ENCODE measurements at regions not wholly inside any gene's neighbourhood (a gene's known extent, or its start where the extent isn't known, plus 50 kb on each side); places are given as distances from the start of the nearest gene placed in this dataset.
A peak's percentile ranks its signal among the peaks of the same experiment; 100 is the strongest.

DNA sequence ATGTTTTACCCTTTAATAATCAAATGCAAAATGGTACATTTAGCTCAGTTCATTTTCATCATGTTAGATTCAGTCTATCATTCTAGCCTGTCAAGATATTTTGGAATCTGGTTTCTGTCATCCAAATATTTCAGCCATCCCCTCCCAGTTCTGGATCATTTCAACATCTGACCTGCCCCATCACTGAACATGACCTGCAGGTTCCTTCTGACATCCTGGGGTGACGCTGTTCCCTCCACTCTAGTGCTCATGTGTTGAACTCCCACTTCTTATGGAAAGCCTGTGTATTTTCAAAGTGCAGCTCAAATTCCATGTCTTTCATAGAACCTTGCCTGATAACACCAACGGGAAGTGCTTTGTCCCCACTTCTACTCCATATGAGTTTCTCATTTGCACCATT lies 320.0 kb upstream of the TNP1 start:
- H3K36me3 ChIP-seq (ENCODE audit: control insufficient read depth, insufficient read depth, low read length), result no peaks in the 10 kb centered on the region
- TF ChIP-seq, protein P1, sequence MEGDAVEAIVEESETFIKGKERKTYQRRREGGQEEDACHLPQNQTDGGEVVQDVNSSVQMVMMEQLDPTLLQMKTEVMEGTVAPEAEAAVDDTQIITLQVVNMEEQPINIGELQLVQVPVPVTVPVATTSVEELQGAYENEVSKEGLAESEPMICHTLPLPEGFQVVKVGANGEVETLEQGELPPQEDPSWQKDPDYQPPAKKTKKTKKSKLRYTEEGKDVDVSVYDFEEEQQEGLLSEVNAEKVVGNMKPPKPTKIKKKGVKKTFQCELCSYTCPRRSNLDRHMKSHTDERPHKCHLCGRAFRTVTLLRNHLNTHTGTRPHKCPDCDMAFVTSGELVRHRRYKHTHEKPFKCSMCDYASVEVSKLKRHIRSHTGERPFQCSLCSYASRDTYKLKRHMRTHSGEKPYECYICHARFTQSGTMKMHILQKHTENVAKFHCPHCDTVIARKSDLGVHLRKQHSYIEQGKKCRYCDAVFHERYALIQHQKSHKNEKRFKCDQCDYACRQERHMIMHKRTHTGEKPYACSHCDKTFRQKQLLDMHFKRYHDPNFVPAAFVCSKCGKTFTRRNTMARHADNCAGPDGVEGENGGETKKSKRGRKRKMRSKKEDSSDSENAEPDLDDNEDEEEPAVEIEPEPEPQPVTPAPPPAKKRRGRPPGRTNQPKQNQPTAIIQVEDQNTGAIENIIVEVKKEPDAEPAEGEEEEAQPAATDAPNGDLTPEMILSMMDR (IDR thresholded peaks at IDR 0.05; ENCODE audit: insufficient read depth, low read length, severe bottlenecking), result no peak
- no peak overlapping the region for H3K4me3 ChIP-seq (ENCODE audit: low read depth, low read length)
- DNase-seq (ENCODE audit: low read depth) (no peak), FAIRE-seq (no peak)
- H3K27me3 ChIP-seq (ENCODE audit: control insufficient read depth, insufficient read depth, low read length), result no peaks in the 10 kb centered on the region

DNA sequence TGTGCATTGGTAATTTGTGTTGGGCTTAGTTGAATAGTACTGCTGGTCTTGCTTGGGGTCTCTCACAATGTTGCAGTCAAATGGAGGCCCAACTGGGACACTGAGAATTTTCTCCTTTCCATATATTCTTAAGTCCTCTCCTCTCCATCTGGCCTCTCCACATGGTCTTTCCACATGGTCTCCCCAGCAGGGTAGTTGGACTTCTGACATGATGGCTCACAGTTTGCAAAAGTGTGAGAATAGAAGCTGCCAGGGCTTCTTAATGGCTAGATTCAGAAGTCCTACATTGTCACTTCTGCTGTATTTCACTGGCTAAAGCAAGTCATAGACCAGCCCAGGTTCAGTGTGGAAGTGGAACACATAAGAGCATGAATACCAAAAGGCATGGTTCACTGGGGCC lies 318.5 kb upstream of the TNP1 start:
- TF ChIP-seq, protein P1 (IDR thresholded peaks at IDR 0.05; ENCODE audit: insufficient read depth, low read length, severe bottlenecking), result no peak
- no peaks in the 10 kb centered on the region for H3K36me3 ChIP-seq (ENCODE audit: control insufficient read depth, insufficient read depth, low read length)
- FAIRE-seq, result no peak
- H3K4me3 ChIP-seq (ENCODE audit: low read depth, low read length), result no peak overlapping the region
- DNase-seq (ENCODE audit: low read depth), result no peak
- no peaks in the 10 kb centered on the region for H3K27me3 ChIP-seq (ENCODE audit: control insufficient read depth, insufficient read depth, low read length)

DNA sequence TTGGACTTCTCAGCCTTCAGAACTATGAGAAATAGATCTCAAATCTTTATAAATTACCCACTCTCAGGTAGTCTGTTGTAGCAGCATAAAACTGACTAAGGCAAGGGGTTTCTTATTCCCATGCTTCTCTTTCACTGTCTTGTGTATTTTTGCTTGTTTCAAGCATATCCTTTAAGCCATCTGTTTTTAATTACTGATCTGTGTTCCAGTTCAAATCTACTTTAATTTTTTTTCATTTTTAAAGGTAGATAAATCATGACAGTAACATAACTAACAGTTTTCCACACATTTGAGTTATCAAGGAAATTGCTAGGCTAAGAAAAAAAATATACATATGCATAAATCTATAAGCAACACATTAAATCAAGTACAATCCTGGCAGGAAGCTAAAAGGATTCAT lies 317.9 kb upstream of the TNP1 start:
- TF ChIP-seq, protein P1 (IDR thresholded peaks at IDR 0.05; ENCODE audit: insufficient read depth, low read length, severe bottlenecking), result no peak
- no peaks in the 10 kb centered on the region for H3K27me3 ChIP-seq (ENCODE audit: control insufficient read depth, insufficient read depth, low read length)
- no peak overlapping the region for H3K4me3 ChIP-seq (ENCODE audit: low read depth, low read length)
- no peaks in the 10 kb centered on the region for H3K36me3 ChIP-seq (ENCODE audit: control insufficient read depth, insufficient read depth, low read length)
- FAIRE-seq, result no peak
- no peak for DNase-seq (ENCODE audit: low read depth)

DNA sequence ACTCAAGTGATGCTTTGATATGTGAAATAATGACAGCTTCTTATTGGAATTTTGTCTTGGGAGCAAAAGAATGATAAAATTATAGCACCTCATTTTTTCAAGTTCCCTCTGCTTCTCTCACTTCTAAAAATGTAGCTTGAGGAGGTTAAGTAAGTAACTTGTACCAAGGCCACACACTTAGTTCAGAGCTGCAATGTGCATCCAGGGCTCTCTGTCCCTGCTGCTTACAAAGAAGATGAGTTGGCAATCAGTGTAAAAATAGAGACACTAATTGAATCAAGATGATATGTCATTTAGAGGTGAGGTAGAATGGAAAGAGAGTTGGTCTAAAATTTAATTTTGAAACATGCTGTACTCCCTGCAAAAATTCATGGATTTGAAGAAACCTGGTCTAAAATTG lies 312.0 kb upstream of the TNP1 start:
- no peak for FAIRE-seq
- Histone ChIP-seq H3K4me3 (ENCODE audit: low read depth, low read length) (no peak overlapping the region), H3K36me3 (ENCODE audit: control insufficient read depth, insufficient read depth, low read length) (no peaks in the 10 kb centered on the region), H3K27me3 (ENCODE audit: control insufficient read depth, insufficient read depth, low read length) (no peaks in the 10 kb centered on the region)
- no peak for DNase-seq (ENCODE audit: low read depth)
- TF ChIP-seq, protein P1 (IDR thresholded peaks at IDR 0.05; ENCODE audit: insufficient read depth, low read length, severe bottlenecking), result no peak

DNA sequence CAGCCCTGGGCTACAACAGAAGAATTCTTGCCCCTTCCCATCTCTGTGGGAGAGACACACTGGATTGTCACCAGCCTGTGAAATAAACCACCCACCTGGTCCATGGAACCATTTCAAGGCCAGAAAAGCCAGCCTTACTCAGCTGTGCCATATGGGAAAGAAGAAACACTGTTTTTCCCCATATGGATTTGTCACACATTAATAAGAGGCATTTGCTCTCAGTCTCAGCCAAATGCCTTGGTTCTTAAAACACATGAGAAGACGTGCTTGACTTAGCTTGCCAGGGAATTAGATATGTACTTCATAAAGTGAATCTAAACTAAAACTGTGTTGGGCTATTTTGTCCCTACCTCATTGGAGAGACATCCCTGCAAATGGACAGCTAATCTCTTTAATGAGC lies 308.6 kb upstream of the TNP1 start:
- no peak for DNase-seq (ENCODE audit: low read depth)
- Histone ChIP-seq H3K27me3 (ENCODE audit: control insufficient read depth, insufficient read depth, low read length) (no peaks in the 10 kb centered on the region), H3K4me3 (ENCODE audit: low read depth, low read length) (no peak overlapping the region), H3K36me3 (ENCODE audit: control insufficient read depth, insufficient read depth, low read length) (no peaks in the 10 kb centered on the region)
- TF ChIP-seq, protein P1 (IDR thresholded peaks at IDR 0.05; ENCODE audit: insufficient read depth, low read length, severe bottlenecking), result no peak
- no peak for FAIRE-seq

DNA sequence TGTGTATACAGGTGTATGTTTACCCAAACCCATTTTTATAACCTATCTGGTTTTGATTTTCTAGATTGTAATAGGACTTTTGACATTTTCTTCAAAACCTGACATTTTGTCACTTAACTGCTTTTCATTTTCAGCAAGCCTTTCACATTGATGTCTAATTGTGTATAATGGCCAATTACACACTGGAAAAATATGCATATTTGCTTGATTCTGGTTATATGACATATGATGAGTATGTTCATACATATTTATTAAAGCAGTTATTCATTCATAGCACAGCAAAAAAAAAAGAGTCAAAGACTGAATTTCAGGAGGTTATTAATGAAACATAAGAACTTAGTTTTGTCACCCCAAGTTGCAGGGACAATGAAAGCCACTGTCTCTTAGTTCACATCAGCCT lies 307.7 kb upstream of the TNP1 start:
- Histone ChIP-seq H3K4me3 (ENCODE audit: low read depth, low read length) (no peak overlapping the region), H3K27me3 (ENCODE audit: control insufficient read depth, insufficient read depth, low read length) (no peaks in the 10 kb centered on the region), H3K36me3 (ENCODE audit: control insufficient read depth, insufficient read depth, low read length) (no peaks in the 10 kb centered on the region)
- DNase-seq (ENCODE audit: low read depth) (peak; percentile 53), FAIRE-seq (no peak)
- TF ChIP-seq, protein P1 (IDR thresholded peaks at IDR 0.05; ENCODE audit: insufficient read depth, low read length, severe bottlenecking), result no peak

Measured in bronchial epithelial cell (primary cell).